GM12878 (cell line): ENCODE measurements at regions not wholly inside any gene's neighbourhood (a gene's known extent, or its start where the extent isn't known, plus 50 kb on each side); places are given as distances from the start of the nearest gene placed in this dataset.

Source experiments
- ATAC-seq: fragments of 200-7000 bp; cut with Tn5 transposase; 3 replicates; pipeline ENCODE4 v1.9.1; 2020; ENCODE audit warnings: mild to moderate bottlenecking, moderate library complexity
- BruUV-seq: library from RNA; stranded (reverse); fragments of 400-500 nt; replicated peaks from 2 replicates; lab custom pipeline; 2021; lab: Mats Ljungman, UMichigan
- CTCF ChIA-PET: fragments of 300-600 bp; sonication (Branson Sonifier 250); formaldehyde crosslinking; extraction: SDS; loops from one replicate; lab custom pipeline; 2021; ENCODE audit warnings: inconsistent platforms; lab: Yijun Ruan, JAX
- POLR2A ChIA-PET: fragments of 350-600 bp; formaldehyde crosslinking; extraction: SDS; loops from one replicate; lab custom pipeline; 2021; ENCODE audit warnings: inconsistent platforms; lab: Charles Lee
- RAD21 ChIA-PET: fragments of 300-600 bp; sonication (Branson Sonifier 250); formaldehyde crosslinking; loops from one replicate; lab custom pipeline; 2023; ENCODE audit warnings: antibody characterized with exemption; ENCODE audit not compliant: unreplicated experiment; lab: Charles Lee
- SMC1A ChIA-PET: fragments of 300-600 bp; sonication (Branson Sonifier 250); formaldehyde crosslinking; loops from one replicate; lab custom pipeline; 2023; ENCODE audit not compliant: unreplicated experiment, uncharacterized antibody; lab: Charles Lee
- DNase-seq: peaks from one replicate; pipeline ENCODE4 v3.0.0-alpha.2; 2011; ENCODE audit warnings: low read depth, low spot score
- FAIRE-seq: peaks from 3 replicates; lab custom pipeline; 2011; peaks lifted over from hg19 to GRCh38; lab: Jason Lieb, UNC
- H2AFZ ChIP-seq: 2 replicates; pipeline ENCODE4 v1.6.0; 2011; ENCODE audit warnings: low read depth, low read length, control low read depth; ENCODE audit not compliant: control insufficient read depth
- H3K27ac ChIP-seq: 2 replicates; pipeline ENCODE4 v1.5.1; 2011; ENCODE audit warnings: control low read depth; ENCODE audit not compliant: control insufficient read depth, insufficient read depth
- H3K27me3 ChIP-seq, 2 experiments: replicated peaks in 1 of 2; 2 replicates each; pipeline versions ENCODE4 v1.6.0 to v1.6.1; 2011; ENCODE audit warnings: low read length in 1 of 2; ENCODE audit not compliant: control insufficient read depth in 2 of 2, insufficient read depth in 2 of 2
- H3K36me3 ChIP-seq, 2 experiments: 2 replicates each; pipeline ENCODE4 v1.5.1; 2011; ENCODE audit warnings: low read length in 1 of 2; ENCODE audit not compliant: control insufficient read depth in 2 of 2, insufficient read depth in 2 of 2
- H3K4me1 ChIP-seq: 2 replicates; pipeline ENCODE4 v1.6.1; 2011; ENCODE audit warnings: mild to moderate bottlenecking, low read length, moderate library complexity, mixed read lengths; ENCODE audit not compliant: control insufficient read depth, insufficient read depth
- H3K4me2 ChIP-seq: 2 replicates; pipeline ENCODE4 v1.6.0; 2011; ENCODE audit warnings: control low read depth; ENCODE audit not compliant: control insufficient read depth, insufficient read depth
- H3K4me3 ChIP-seq: fragments of 200-600 bp; sonication (generic); 2 replicates; pipeline ENCODE4 v1.5.1; 2016
- H3K79me2 ChIP-seq: 2 replicates; pipeline ENCODE4 v1.6.0; 2011; ENCODE audit warnings: low read length; ENCODE audit not compliant: control insufficient read depth, insufficient read depth
- H3K9ac ChIP-seq: 2 replicates; pipeline ENCODE4 v1.8.0; 2011; ENCODE audit warnings: low read length, control low read depth, mixed read lengths; ENCODE audit not compliant: control insufficient read depth, insufficient read depth
- H3K9me3 ChIP-seq: replicated peaks from 3 replicates; pipeline ENCODE4 v1.5.1; 2011; ENCODE audit warnings: mild to moderate bottlenecking, low read length; ENCODE audit not compliant: control insufficient read depth, insufficient read depth
- H4K20me1 ChIP-seq: 2 replicates; pipeline ENCODE4 v1.6.0; 2011; ENCODE audit not compliant: control insufficient read depth, insufficient read depth
- CEBPB ChIP-seq, 2 experiments: fragments of 150-350 bp in 1 of 2; IDR thresholded peaks; 2 replicates each; pipeline ENCODE4 v1.6.1; 2012 to 2014; ENCODE audit warnings: low read depth in 2 of 2, low read length in 2 of 2, borderline replicate concordance in 1 of 2, inconsistent platforms in 1 of 2
- DPF2 ChIP-seq: fragments of 450-650 bp; IDR thresholded peaks from 2 replicates; pipeline ENCODE4 v1.6.1; 2017; ENCODE audit warnings: mild to moderate bottlenecking
- E2F4 ChIP-seq: IDR thresholded peaks from 2 replicates; pipeline ENCODE4 v1.6.1; 2012; ENCODE audit warnings: low read depth, low read length, improper control_type of control experiment
- FOXK2 ChIP-seq: fragments of 450-650 bp; IDR thresholded peaks from 2 replicates; pipeline ENCODE4 v1.6.1; 2017; ENCODE audit warnings: mild to moderate bottlenecking, moderate library complexity
- IKZF2 ChIP-seq, 2 experiments: fragments of 450-650 bp; IDR thresholded peaks; 2 replicates each; pipeline ENCODE4 v1.6.1; 2017; ENCODE audit warnings: mild to moderate bottlenecking in 2 of 2, moderate library complexity in 2 of 2
- KDM1A ChIP-seq: fragments of 200-600 bp; sonication (generic); IDR thresholded peaks from 2 replicates; pipeline ENCODE4 v1.6.1; 2016; ENCODE audit warnings: borderline replicate concordance
- KLF5 ChIP-seq: fragments of 450-650 bp; IDR thresholded peaks from 2 replicates; pipeline ENCODE4 v1.6.1; 2014; ENCODE audit warnings: mild to moderate bottlenecking; ENCODE audit not compliant: partially characterized antibody
- MXI1 ChIP-seq: fragments of 150-350 bp; IDR thresholded peaks from 2 replicates; pipeline ENCODE4 v1.6.1; 2011; ENCODE audit warnings: low read depth, mild to moderate bottlenecking, inconsistent platforms, low read length, improper control_type of control experiment
- NKRF ChIP-seq: fragments of 450-650 bp; conservative IDR thresholded peaks from 2 replicates; pipeline ENCODE4 v1.6.1; 2017; ENCODE audit warnings: mild to moderate bottlenecking, moderate library complexity
- PBX3 ChIP-seq: IDR thresholded peaks from 2 replicates; pipeline ENCODE4 v1.6.1; 2011; ENCODE audit warnings: mild to moderate bottlenecking, low read depth, low read length, moderate library complexity; ENCODE audit not compliant: insufficient replicate concordance
- USF2 ChIP-seq: IDR thresholded peaks from 2 replicates; pipeline ENCODE4 v1.6.1; 2011; ENCODE audit warnings: low read depth, low read length, improper control_type of control experiment, borderline replicate concordance
- WGBS: methylation state at CpG from one replicate; pipeline ENCODE4 v1.1.6; 2016; ENCODE audit warnings: low lambda C conversion rate; ENCODE audit not compliant: insufficient replicate concordance, insufficient coverage; ENCODE audit errors: missing lambda C conversion rate; 5-methylcytosine and 5-hydroxymethylcytosine counted together
- in situ Hi-C: fragments of 300-500 bp; cut with MboI; formaldehyde crosslinking; loops from 9 replicates; pipeline ENCODE4 v1.14.3; 2018; ENCODE audit warnings: mixed read lengths
- intact Hi-C: fragments of 100-400 bp; cut with micrococcal nuclease; formaldehyde crosslinking; loops from one replicate; pipeline ENCODE4 v1.14.2; 2022; ENCODE audit not compliant: unreplicated experiment

GRCh38 chr11:133747409-133747808, 97.9 kb downstream of the SPATA19 start:
- in situ Hi-C loops: no loop called here
- SMC1A ChIA-PET: no interaction called here
- CTCF ChIA-PET: no interaction called here

More at GRCh38 chr11:133747409-133747808, 97.9 kb downstream of the SPATA19 start:
- Histone ChIP-seq H3K4me3 (no peak overlapping the region), H3K27ac (no peak overlapping the region), H4K20me1 (no peaks in the 10 kb centered on the region), H3K4me2 (no peak overlapping the region)
- intact Hi-C loops: no loop called here
- no peak for ATAC-seq
- 38% methylated on average over 9 of the region's 13 CpGs for WGBS
- DNase-seq: no peak
- TF ChIP-seq KDM1A: no peak
- TF ChIP-seq MXI1: no peak
- TF ChIP-seq FOXK2: no peak
- TF ChIP-seq IKZF2 (IDR thresholded peaks at IDR 0.05): no peak
- TF ChIP-seq PBX3: no peak
- no peak for TF ChIP-seq DPF2
- no peak for TF ChIP-seq USF2
- TF ChIP-seq CEBPB (IDR thresholded peaks at IDR 0.05; ENCODE audit: borderline replicate concordance in 1 of 2, low read depth in 2 of 2, low read length in 2 of 2): no peak
- no peak for TF ChIP-seq E2F4
- TF ChIP-seq KLF5: no peak
- no peak for TF ChIP-seq NKRF
- TF ChIP-seq, all 136 proteins: peak for 0
- H3K9ac ChIP-seq: no peak overlapping the region
- no peaks in the 10 kb centered on the region for H3K4me1 ChIP-seq
- POLR2A ChIA-PET: no interaction called here
- no TSS peak for BruUV-seq
- H3K36me3 ChIP-seq: no peaks in the 10 kb centered on the region
- H3K27me3 ChIP-seq: peaks cover 2 to 4% of the 10 kb centered on the region in 2 experiments; a peak in 3 of 4 replicates
- RAD21 ChIA-PET: no interaction called here
- H3K9me3 ChIP-seq: no peaks in the 10 kb centered on the region
- H2AFZ ChIP-seq: no peak overlapping the region
- no peaks in the 10 kb centered on the region for H3K79me2 ChIP-seq
- FAIRE-seq: no peak
